Testis (tissue), 2 donors: ENCODE measurements at regions not wholly inside any gene's neighbourhood (a gene's known extent, or its start where the extent isn't known, plus 50 kb on each side); places are given as distances from the start of the nearest gene placed in this dataset.

Experiments used
- POLR2A ChIP-seq: fragments of 450-650 bp; IDR thresholded peaks from one replicate; pipeline ENCODE4 v1.6.1; 2017; ENCODE audit warnings: antibody characterized with exemption, mild to moderate bottlenecking, moderate library complexity
- TF ChIP-seq, protein P1 (sequence below), 3 experiments: fragments of 450-650 bp in 2 of 3; fragments of 200-600 bp in 1 of 3; sonication (generic) in 1 of 3; IDR thresholded peaks; one replicate each; pipeline ENCODE4 v1.5.1; 2016 to 2019; ENCODE audit warnings: antibody characterized with exemption in 3 of 3, mild to moderate bottlenecking in 2 of 3, moderate library complexity in 1 of 3

DNA sequence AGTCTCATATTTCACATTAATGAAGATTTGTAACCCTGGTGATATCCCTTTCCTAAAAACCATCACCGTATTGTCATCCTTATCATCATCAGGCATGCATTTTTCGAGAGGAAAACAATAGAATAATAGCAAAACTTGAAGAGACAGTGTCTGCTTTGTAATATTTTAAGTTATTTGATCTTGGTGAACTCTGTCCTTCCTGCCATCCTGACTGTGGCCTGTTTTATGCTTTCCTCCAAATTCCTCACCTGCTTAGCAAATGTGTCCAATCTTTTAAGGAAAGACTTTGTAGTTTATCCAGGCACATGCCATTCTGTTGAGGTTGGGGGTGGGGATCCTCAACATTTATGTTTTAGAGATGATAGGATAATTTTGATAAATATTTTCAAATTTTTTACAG, 306.1 kb upstream of the COL8A1 start:
- no peak for TF ChIP-seq POLR2A
- TF ChIP-seq, protein P1, sequence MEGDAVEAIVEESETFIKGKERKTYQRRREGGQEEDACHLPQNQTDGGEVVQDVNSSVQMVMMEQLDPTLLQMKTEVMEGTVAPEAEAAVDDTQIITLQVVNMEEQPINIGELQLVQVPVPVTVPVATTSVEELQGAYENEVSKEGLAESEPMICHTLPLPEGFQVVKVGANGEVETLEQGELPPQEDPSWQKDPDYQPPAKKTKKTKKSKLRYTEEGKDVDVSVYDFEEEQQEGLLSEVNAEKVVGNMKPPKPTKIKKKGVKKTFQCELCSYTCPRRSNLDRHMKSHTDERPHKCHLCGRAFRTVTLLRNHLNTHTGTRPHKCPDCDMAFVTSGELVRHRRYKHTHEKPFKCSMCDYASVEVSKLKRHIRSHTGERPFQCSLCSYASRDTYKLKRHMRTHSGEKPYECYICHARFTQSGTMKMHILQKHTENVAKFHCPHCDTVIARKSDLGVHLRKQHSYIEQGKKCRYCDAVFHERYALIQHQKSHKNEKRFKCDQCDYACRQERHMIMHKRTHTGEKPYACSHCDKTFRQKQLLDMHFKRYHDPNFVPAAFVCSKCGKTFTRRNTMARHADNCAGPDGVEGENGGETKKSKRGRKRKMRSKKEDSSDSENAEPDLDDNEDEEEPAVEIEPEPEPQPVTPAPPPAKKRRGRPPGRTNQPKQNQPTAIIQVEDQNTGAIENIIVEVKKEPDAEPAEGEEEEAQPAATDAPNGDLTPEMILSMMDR (IDR thresholded peaks at IDR 0.05): no peak
